ENCODE measurements at regions not wholly inside any gene's neighbourhood (a gene's known extent, or its start where the extent isn't known, plus 50 kb on each side); places are given as distances from the start of the nearest gene placed in this dataset.

DNA sequence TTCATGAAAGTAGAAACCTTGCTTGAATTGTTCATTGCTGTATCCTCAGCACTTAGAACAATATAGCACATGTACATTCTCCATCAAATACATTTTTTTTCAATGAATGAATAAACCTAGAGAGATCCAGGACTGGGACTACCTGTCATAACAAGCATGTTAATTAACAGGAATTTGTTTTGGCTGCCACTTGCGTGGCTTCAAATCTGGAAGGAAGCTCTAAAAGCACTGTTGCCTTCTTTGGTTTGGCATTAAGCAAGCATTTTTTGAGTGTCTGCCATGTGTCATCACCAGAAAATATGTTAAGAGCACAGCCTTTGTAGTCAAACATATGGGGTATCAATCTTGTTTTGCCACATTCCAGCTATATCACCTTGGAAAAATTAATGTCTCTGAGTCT is 131.9 kb upstream of the BACH2 start:
- TF ChIP-seq, protein P1, sequence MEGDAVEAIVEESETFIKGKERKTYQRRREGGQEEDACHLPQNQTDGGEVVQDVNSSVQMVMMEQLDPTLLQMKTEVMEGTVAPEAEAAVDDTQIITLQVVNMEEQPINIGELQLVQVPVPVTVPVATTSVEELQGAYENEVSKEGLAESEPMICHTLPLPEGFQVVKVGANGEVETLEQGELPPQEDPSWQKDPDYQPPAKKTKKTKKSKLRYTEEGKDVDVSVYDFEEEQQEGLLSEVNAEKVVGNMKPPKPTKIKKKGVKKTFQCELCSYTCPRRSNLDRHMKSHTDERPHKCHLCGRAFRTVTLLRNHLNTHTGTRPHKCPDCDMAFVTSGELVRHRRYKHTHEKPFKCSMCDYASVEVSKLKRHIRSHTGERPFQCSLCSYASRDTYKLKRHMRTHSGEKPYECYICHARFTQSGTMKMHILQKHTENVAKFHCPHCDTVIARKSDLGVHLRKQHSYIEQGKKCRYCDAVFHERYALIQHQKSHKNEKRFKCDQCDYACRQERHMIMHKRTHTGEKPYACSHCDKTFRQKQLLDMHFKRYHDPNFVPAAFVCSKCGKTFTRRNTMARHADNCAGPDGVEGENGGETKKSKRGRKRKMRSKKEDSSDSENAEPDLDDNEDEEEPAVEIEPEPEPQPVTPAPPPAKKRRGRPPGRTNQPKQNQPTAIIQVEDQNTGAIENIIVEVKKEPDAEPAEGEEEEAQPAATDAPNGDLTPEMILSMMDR (IDR thresholded peaks at IDR 0.05) = no peak
- no peak for TF ChIP-seq ZFX (IDR thresholded peaks at IDR 0.05; ENCODE audit: borderline replicate concordance)

All from 22Rv1 (cell line).